ENCODE measurements at regions not wholly inside any gene's neighbourhood (a gene's known extent, or its start where the extent isn't known, plus 50 kb on each side); places are given as distances from the start of the nearest gene placed in this dataset.
"Not testable (repeated sequence)": the region's sequence is repeated elsewhere in the genome, so short reads cannot be mapped to it uniquely, and the experiment has no call there.

- H3K27ac Mint-ChIP-seq: no peak overlapping the region
- peaks cover 0 to 8% of the 10 kb centered on the region in 2 donors for H3K27me3 Mint-ChIP-seq
- H3K36me3 Mint-ChIP-seq (ENCODE audit: insufficient read depth): no peaks in the 10 kb centered on the region
- no peaks in the 10 kb centered on the region for H3K4me1 Mint-ChIP-seq (ENCODE audit: low read depth in 2 of 2)
- no peak for ATAC-seq (replicated peaks)
- no peak overlapping the region for H3K4me3 Mint-ChIP-seq
- no peak for DNase-seq
- no peaks in the 10 kb centered on the region for H3K9me3 Mint-ChIP-seq
Observed at GRCh38 chr18:2134364-2134763, 436.9 kb downstream of the METTL4 start.

GRCh38 chr18:2135309-2135708 is 436.0 kb downstream of the METTL4 start:
- H3K36me3 Mint-ChIP-seq (ENCODE audit: insufficient read depth): no peaks in the 10 kb centered on the region
- H3K4me1 Mint-ChIP-seq (ENCODE audit: low read depth in 2 of 2): no peaks in the 10 kb centered on the region
- no peak overlapping the region for H3K4me3 Mint-ChIP-seq
- no peak for ATAC-seq (replicated peaks)
- no peaks in the 10 kb centered on the region for H3K9me3 Mint-ChIP-seq
- H3K27me3 Mint-ChIP-seq: no peaks in the 10 kb centered on the region
- no peak overlapping the region for H3K27ac Mint-ChIP-seq
- DNase-seq: no peak

GRCh38 chr18:2138552-2138951 is 432.8 kb downstream of the METTL4 start:
- Mint-ChIP-seq H3K27me3 (peaks cover 0 to 7% of the 10 kb centered on the region in 2 donors), H3K4me3 (no peak overlapping the region), H3K9me3 (no peaks in the 10 kb centered on the region), H3K27ac (no peak overlapping the region), H3K36me3 (ENCODE audit: insufficient read depth) (no peaks in the 10 kb centered on the region), H3K4me1 (ENCODE audit: low read depth in 2 of 2) (no peaks in the 10 kb centered on the region)
- DNase-seq: no peak
- ATAC-seq (replicated peaks): no peak

GRCh38 chr18:2139691-2140090 is 431.6 kb downstream of the METTL4 start:
- Mint-ChIP-seq H3K27ac (no peak overlapping the region), H3K36me3 (ENCODE audit: insufficient read depth) (no peaks in the 10 kb centered on the region), H3K4me3 (no peak overlapping the region), H3K9me3 (no peaks in the 10 kb centered on the region), H3K4me1 (ENCODE audit: low read depth in 2 of 2) (no peaks in the 10 kb centered on the region), H3K27me3 (peaks cover 0 to 7% of the 10 kb centered on the region in 2 donors)
- DNase-seq (no peak), ATAC-seq (replicated peaks) (no peak)

- ATAC-seq (replicated peaks) (no peak), DNase-seq (no peak)
- no peak overlapping the region for H3K27ac Mint-ChIP-seq
- no peaks in the 10 kb centered on the region for H3K36me3 Mint-ChIP-seq (ENCODE audit: insufficient read depth)
- H3K27me3 Mint-ChIP-seq: peaks cover 18 to 35% of the 10 kb centered on the region in 2 donors
- H3K4me3 Mint-ChIP-seq: no peak overlapping the region
- no peaks in the 10 kb centered on the region for H3K9me3 Mint-ChIP-seq
- no peaks in the 10 kb centered on the region for H3K4me1 Mint-ChIP-seq (ENCODE audit: low read depth in 2 of 2)
Observed at GRCh38 chr18:2143636-2144035, 427.7 kb downstream of the METTL4 start.

GRCh38 chr18:2144811-2145210 is 426.5 kb downstream of the METTL4 start:
- H3K4me3 Mint-ChIP-seq: no peak overlapping the region
- ATAC-seq (replicated peaks) (no peak), DNase-seq (no peak)
- no peaks in the 10 kb centered on the region for H3K4me1 Mint-ChIP-seq (ENCODE audit: low read depth in 2 of 2)
- H3K27ac Mint-ChIP-seq: no peak overlapping the region
- H3K36me3 Mint-ChIP-seq (ENCODE audit: insufficient read depth): no peaks in the 10 kb centered on the region
- peaks cover 21 to 36% of the 10 kb centered on the region in 2 donors for H3K27me3 Mint-ChIP-seq
- H3K9me3 Mint-ChIP-seq: no peaks in the 10 kb centered on the region

- H3K27ac Mint-ChIP-seq: no peak overlapping the region
Observed at GRCh38 chr18:2146092-2146491, 425.2 kb downstream of the METTL4 start.

GRCh38 chr18:2146754-2147153 is 424.6 kb downstream of the METTL4 start:
- no peak for DNase-seq
- peaks cover 21 to 29% of the 10 kb centered on the region in 2 donors for H3K27me3 Mint-ChIP-seq
- ATAC-seq (replicated peaks): no peak
- H3K4me1 Mint-ChIP-seq (ENCODE audit: low read depth in 2 of 2): no peaks in the 10 kb centered on the region
- H3K9me3 Mint-ChIP-seq: no peaks in the 10 kb centered on the region
- no peak overlapping the region for H3K4me3 Mint-ChIP-seq
- H3K36me3 Mint-ChIP-seq (ENCODE audit: insufficient read depth): no peaks in the 10 kb centered on the region
- H3K27ac Mint-ChIP-seq: no peak overlapping the region

More at GRCh38 chr18:2146092-2146491, 425.2 kb downstream of the METTL4 start:
- Mint-ChIP-seq H3K9me3 (no peaks in the 10 kb centered on the region), H3K4me3 (no peak overlapping the region), H3K4me1 (ENCODE audit: low read depth in 2 of 2) (no peaks in the 10 kb centered on the region), H3K27me3 (peaks cover 21 to 35% of the 10 kb centered on the region in 2 donors), H3K36me3 (ENCODE audit: insufficient read depth) (no peaks in the 10 kb centered on the region)
- ATAC-seq (replicated peaks) (no peak), DNase-seq (no peak)

GRCh38 chr18:2147476-2148230 is 423.7 kb downstream of the METTL4 start:
- no peaks in the 10 kb centered on the region for H3K9me3 Mint-ChIP-seq
- no peak overlapping the region for H3K4me3 Mint-ChIP-seq
- peaks cover 21 to 29% of the 10 kb centered on the region in 2 donors for H3K27me3 Mint-ChIP-seq
- no peaks in the 10 kb centered on the region for H3K4me1 Mint-ChIP-seq (ENCODE audit: low read depth in 2 of 2)
- DNase-seq: no peak
- no peak overlapping the region for H3K27ac Mint-ChIP-seq
- no peak for ATAC-seq (replicated peaks)
- H3K36me3 Mint-ChIP-seq (ENCODE audit: insufficient read depth): no peaks in the 10 kb centered on the region

GRCh38 chr18:2148823-2149222 is 422.5 kb downstream of the METTL4 start:
- ATAC-seq (replicated peaks) (no peak), DNase-seq (no peak)
- no peak overlapping the region for H3K4me3 Mint-ChIP-seq
- H3K27me3 Mint-ChIP-seq: peaks cover 21 to 29% of the 10 kb centered on the region in 2 donors
- no peaks in the 10 kb centered on the region for H3K36me3 Mint-ChIP-seq (ENCODE audit: insufficient read depth)
- H3K9me3 Mint-ChIP-seq: no peaks in the 10 kb centered on the region
- no peak overlapping the region for H3K27ac Mint-ChIP-seq
- H3K4me1 Mint-ChIP-seq (ENCODE audit: low read depth in 2 of 2): no peaks in the 10 kb centered on the region

GRCh38 chr18:2150566-2150965 is 420.7 kb downstream of the METTL4 start:
- Mint-ChIP-seq H3K4me3 (no peak overlapping the region), H3K27me3 (peaks cover 21 to 24% of the 10 kb centered on the region in 2 donors), H3K9me3 (no peaks in the 10 kb centered on the region), H3K4me1 (ENCODE audit: low read depth in 2 of 2) (no peaks in the 10 kb centered on the region), H3K27ac (no peak overlapping the region), H3K36me3 (ENCODE audit: insufficient read depth) (no peaks in the 10 kb centered on the region)
- DNase-seq: no peak
- ATAC-seq (replicated peaks): no peak

GRCh38 chr18:2154278-2154677 is 417.0 kb downstream of the METTL4 start:
- H3K4me1 Mint-ChIP-seq (ENCODE audit: low read depth in 2 of 2): no peaks in the 10 kb centered on the region
- peaks cover 0 to 8% of the 10 kb centered on the region in 2 donors for H3K27me3 Mint-ChIP-seq
- no peak overlapping the region for H3K27ac Mint-ChIP-seq
- ATAC-seq (replicated peaks) (no peak), DNase-seq (no peak)
- no peaks in the 10 kb centered on the region for H3K9me3 Mint-ChIP-seq
- H3K4me3 Mint-ChIP-seq: no peak overlapping the region
- no peaks in the 10 kb centered on the region for H3K36me3 Mint-ChIP-seq (ENCODE audit: insufficient read depth)

- Mint-ChIP-seq H3K9me3 (no peaks in the 10 kb centered on the region), H3K36me3 (ENCODE audit: insufficient read depth) (no peaks in the 10 kb centered on the region), H3K4me3 (no peak overlapping the region), H3K4me1 (ENCODE audit: low read depth in 2 of 2) (no peaks in the 10 kb centered on the region), H3K27me3 (peaks cover 0 to 11% of the 10 kb centered on the region in 2 donors), H3K27ac (no peak overlapping the region)
- no peak for ATAC-seq (replicated peaks)
- DNase-seq: no peak
Observed at GRCh38 chr18:2164644-2165550, 406.4 kb downstream of the METTL4 start.

GRCh38 chr18:2166876-2167275 is 404.4 kb downstream of the METTL4 start:
- peaks cover 0 to 11% of the 10 kb centered on the region in 2 donors for H3K27me3 Mint-ChIP-seq
- H3K9me3 Mint-ChIP-seq; H3K4me1 Mint-ChIP-seq (ENCODE audit: low read depth in 2 of 2); H3K4me3 Mint-ChIP-seq; H3K36me3 Mint-ChIP-seq (ENCODE audit: insufficient read depth); ATAC-seq (replicated peaks); DNase-seq; H3K27ac Mint-ChIP-seq: not testable (repeated sequence)

Measured in effector memory CD8-positive, alpha-beta T cell (primary cell).